Panc1 (cell line): ENCODE measurements at regions not wholly inside any gene's neighbourhood (a gene's known extent, or its start where the extent isn't known, plus 50 kb on each side); places are given as distances from the start of the nearest gene placed in this dataset.

Source experiments
- ATAC-seq: fragments of 200-7000 bp; cut with Tn5 transposase; 2 replicates; pipeline ENCODE4 v1.9.1; 2020; ENCODE audit warnings: mild to moderate bottlenecking, moderate library complexity
- BruUV-seq: library from RNA; stranded (reverse); fragments of 400-500 nt; replicated peaks from 2 replicates; lab custom pipeline; 2021; lab: Mats Ljungman, UMichigan
- CTCF ChIA-PET: fragments of 300-600 bp; sonication (Branson Sonifier 250); formaldehyde crosslinking; loops from one replicate; lab custom pipeline; 2022; ENCODE audit warnings: antibody characterized with exemption; lab: Charles Lee
- POLR2A ChIA-PET: fragments of 300-600 bp; sonication (Branson Sonifier 250); formaldehyde crosslinking; loops from one replicate; lab custom pipeline; 2022; ENCODE audit warnings: antibody characterized with exemption; lab: Charles Lee
- DNase-seq: peaks from one replicate; pipeline ENCODE4 v3.0.0-alpha.2; 2010; ENCODE audit warnings: low read depth, low spot score
- H3K27ac ChIP-seq: 2 replicates; pipeline ENCODE4 v1.5.1; 2011; ENCODE audit warnings: mild to moderate bottlenecking, low read length, inconsistent platforms
- H3K27me3 ChIP-seq: fragments of 200-500 bp; sonication (Bioruptor generic); 2 replicates; pipeline ENCODE4 v1.6.0; 2014; ENCODE audit warnings: low read length, inconsistent platforms; ENCODE audit not compliant: control insufficient read depth, insufficient read depth
- H3K36me3 ChIP-seq: fragments of 200-500 bp; sonication (Bioruptor generic); 2 replicates; pipeline ENCODE4 v1.5.1; 2014; ENCODE audit warnings: inconsistent platforms, mild to moderate bottlenecking, low read length, moderate library complexity; ENCODE audit not compliant: control insufficient read depth, insufficient read depth
- H3K4me1 ChIP-seq: 2 replicates; pipeline ENCODE4 v1.5.1; 2011; ENCODE audit warnings: inconsistent platforms, mild to moderate bottlenecking, low read length, moderate library complexity; ENCODE audit not compliant: control insufficient read depth, insufficient read depth
- H3K4me3 ChIP-seq, 2 experiments: 2 replicates each; pipeline ENCODE4 v1.5.1; 2011 to 2012; ENCODE audit warnings: low read depth in 2 of 2, low read length in 2 of 2, mild to moderate bottlenecking in 2 of 2, inconsistent platforms in 1 of 2, moderate library complexity in 1 of 2
- H3K9me3 ChIP-seq: fragments of 200-500 bp; sonication (Bioruptor generic); 2 replicates; pipeline ENCODE4 v1.5.1; 2014; ENCODE audit warnings: low read depth, mild to moderate bottlenecking, inconsistent platforms, low read length, moderate library complexity; ENCODE audit not compliant: control insufficient read depth, insufficient read depth
- CTCF ChIP-seq: fragments of 450-650 bp; IDR thresholded peaks from 2 replicates; pipeline ENCODE4 v1.5.1; 2017; ENCODE audit warnings: mild to moderate bottlenecking
- POLR2AphosphoS5 ChIP-seq: IDR thresholded peaks from 2 replicates; pipeline ENCODE4 v1.6.1; 2012; ENCODE audit warnings: mild to moderate bottlenecking, low read depth, low read length, moderate library complexity
- REST ChIP-seq, 2 experiments: IDR thresholded peaks; 2 replicates each; pipeline ENCODE4 v1.6.1; 2011 to 2012; ENCODE audit warnings: low read depth in 2 of 2, control low read depth in 1 of 2, low read length in 1 of 2, mild to moderate bottlenecking in 1 of 2, moderate library complexity in 1 of 2; ENCODE audit not compliant: insufficient read depth in 1 of 2
- SIN3A ChIP-seq: IDR thresholded peaks from 2 replicates; pipeline ENCODE4 v1.6.1; 2012; ENCODE audit warnings: low read depth, mild to moderate bottlenecking, low read length, moderate library complexity, borderline replicate concordance; ENCODE audit not compliant: insufficient read depth
- TCF7L2 ChIP-seq: IDR thresholded peaks from 2 replicates; pipeline ENCODE4 v1.6.1; 2011; ENCODE audit warnings: mild to moderate bottlenecking, low read depth, low read length, inconsistent platforms
- in situ Hi-C: cut with HindIII; loops from 2 replicates; pipeline ENCODE4 v1.10.0; 2016; ENCODE audit warnings: low sequenced_read_pairs, low pct_unique_long_range_greater_than_20kb
- intact Hi-C: fragments of 100-400 bp; cut with micrococcal nuclease; formaldehyde crosslinking; loops from one replicate; pipeline ENCODE4 v1.10.0; 2022; ENCODE audit not compliant: unreplicated experiment

GRCh38 chr6:166237617-166238016 lies 70.0 kb upstream of the TBXT start:
- no peaks in the 10 kb centered on the region for H3K9me3 ChIP-seq
- intact Hi-C loops, result no loop called here
- in situ Hi-C loops, result no loop called here
- H3K4me1 ChIP-seq, result no peaks in the 10 kb centered on the region
- TF ChIP-seq POLR2AphosphoS5 (no peak), REST (IDR thresholded peaks at IDR 0.05; ENCODE audit: insufficient read depth in 1 of 2, low read depth in 2 of 2, low read length in 1 of 2) (no peak), SIN3A (no peak), CTCF (no peak), TCF7L2 (no peak)
- H3K27ac ChIP-seq, result no peak overlapping the region
- BruUV-seq, result no TSS peak
- ATAC-seq (no peak), DNase-seq (no peak)
- ChIA-PET POLR2A (no interaction called here), CTCF (no interaction called here)
- H3K27me3 ChIP-seq, result peaks cover 14% of the 10 kb centered on the region
- H3K36me3 ChIP-seq, result no peaks in the 10 kb centered on the region
- no peak overlapping the region for H3K4me3 ChIP-seq

- Histone ChIP-seq H3K9me3 (no peaks in the 10 kb centered on the region), H3K36me3 (no peaks in the 10 kb centered on the region), H3K4me3 (no peak overlapping the region), H3K27ac (no peak overlapping the region), H3K4me1 (no peaks in the 10 kb centered on the region), H3K27me3 (peaks cover 16% of the 10 kb centered on the region)
- intact Hi-C loops (no loop called here), in situ Hi-C loops (no loop called here)
- TF ChIP-seq SIN3A (no peak), POLR2AphosphoS5 (no peak), REST (IDR thresholded peaks at IDR 0.05; ENCODE audit: insufficient read depth in 1 of 2, low read depth in 2 of 2, low read length in 1 of 2) (no peak), TCF7L2 (no peak), CTCF (no peak)
- CTCF ChIA-PET, result interaction anchor here (0.8 kb wide), 1 partner anchor 203 kb away, joined by 3 read pairs; no protein-coding TSS in a partner anchor
- POLR2A ChIA-PET, result no interaction called here
- DNase-seq (no peak), ATAC-seq (no peak)
- no TSS peak for BruUV-seq
Observed at GRCh38 chr6:166236596-166236995, 68.9 kb upstream of the TBXT start.
